Kidney epithelial cell (primary cell): ENCODE measurements at regions not wholly inside any gene's neighbourhood (a gene's known extent, or its start where the extent isn't known, plus 50 kb on each side); places are given as distances from the start of the nearest gene placed in this dataset.

Experiments used
- DNase-seq: peaks from one replicate; pipeline ENCODE4 v3.0.0-alpha.2; 2010; ENCODE audit warnings: low read depth
- H3K27me3 ChIP-seq: 2 replicates; pipeline ENCODE4 v1.6.0; 2011; ENCODE audit warnings: low read length; ENCODE audit not compliant: control insufficient read depth, insufficient read depth
- H3K36me3 ChIP-seq: 2 replicates; pipeline ENCODE4 v1.5.1; 2011; ENCODE audit warnings: low read length; ENCODE audit not compliant: control insufficient read depth, insufficient read depth
- H3K4me3 ChIP-seq: 2 replicates; pipeline ENCODE4 v1.5.1; 2011; ENCODE audit warnings: low read depth, mild to moderate bottlenecking, control low read depth, low read length
- TF ChIP-seq, protein P1 (sequence below): IDR thresholded peaks from 2 replicates; pipeline ENCODE4 v1.5.1; 2011; ENCODE audit warnings: mild to moderate bottlenecking, moderate library complexity, low read length, control low read depth, inconsistent platforms; ENCODE audit not compliant: insufficient read depth, poor library complexity, severe bottlenecking

DNA sequence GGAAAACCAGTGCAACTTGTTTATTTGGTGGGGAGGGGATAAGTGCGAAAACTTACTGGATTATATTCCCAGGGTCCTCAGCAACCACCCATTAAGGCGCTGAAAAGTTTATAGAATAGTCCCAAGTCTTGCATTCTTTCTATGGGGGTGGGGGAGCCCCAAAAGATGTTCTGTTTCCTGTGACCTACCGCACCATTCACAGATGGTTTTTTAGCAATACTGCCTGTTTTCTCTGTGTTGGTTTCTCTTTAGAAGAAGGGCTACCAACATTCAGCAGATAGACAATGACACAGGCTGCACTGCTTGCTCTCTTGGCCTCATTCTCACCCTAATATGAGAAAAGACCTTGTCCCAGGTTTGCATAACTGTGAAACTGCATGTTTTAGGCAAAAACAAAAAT, 86.5 kb downstream of the FAM76B start:
- no peaks in the 10 kb centered on the region for H3K27me3 ChIP-seq
- H3K4me3 ChIP-seq, result no peak overlapping the region
- TF ChIP-seq, protein P1, sequence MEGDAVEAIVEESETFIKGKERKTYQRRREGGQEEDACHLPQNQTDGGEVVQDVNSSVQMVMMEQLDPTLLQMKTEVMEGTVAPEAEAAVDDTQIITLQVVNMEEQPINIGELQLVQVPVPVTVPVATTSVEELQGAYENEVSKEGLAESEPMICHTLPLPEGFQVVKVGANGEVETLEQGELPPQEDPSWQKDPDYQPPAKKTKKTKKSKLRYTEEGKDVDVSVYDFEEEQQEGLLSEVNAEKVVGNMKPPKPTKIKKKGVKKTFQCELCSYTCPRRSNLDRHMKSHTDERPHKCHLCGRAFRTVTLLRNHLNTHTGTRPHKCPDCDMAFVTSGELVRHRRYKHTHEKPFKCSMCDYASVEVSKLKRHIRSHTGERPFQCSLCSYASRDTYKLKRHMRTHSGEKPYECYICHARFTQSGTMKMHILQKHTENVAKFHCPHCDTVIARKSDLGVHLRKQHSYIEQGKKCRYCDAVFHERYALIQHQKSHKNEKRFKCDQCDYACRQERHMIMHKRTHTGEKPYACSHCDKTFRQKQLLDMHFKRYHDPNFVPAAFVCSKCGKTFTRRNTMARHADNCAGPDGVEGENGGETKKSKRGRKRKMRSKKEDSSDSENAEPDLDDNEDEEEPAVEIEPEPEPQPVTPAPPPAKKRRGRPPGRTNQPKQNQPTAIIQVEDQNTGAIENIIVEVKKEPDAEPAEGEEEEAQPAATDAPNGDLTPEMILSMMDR, result no peak
- DNase-seq, result no peak
- no peaks in the 10 kb centered on the region for H3K36me3 ChIP-seq

DNA sequence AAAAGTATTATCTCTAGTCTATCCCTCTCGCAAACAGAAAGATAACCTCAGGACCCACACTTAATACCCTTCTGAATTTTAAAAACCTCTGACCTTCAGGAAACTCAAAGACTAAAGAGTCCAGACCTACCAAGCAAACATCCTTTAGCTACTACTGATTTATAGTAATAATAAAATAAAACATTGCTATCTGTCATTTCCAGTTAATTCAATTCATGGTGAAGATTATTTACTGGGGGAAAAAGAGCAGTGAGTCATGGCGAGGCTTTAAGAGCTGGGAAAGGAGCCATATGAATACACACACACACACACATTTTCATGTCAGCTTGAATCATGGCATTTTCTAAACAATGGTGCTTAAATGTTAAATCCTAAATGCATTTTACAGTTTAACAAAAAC, 87.1 kb downstream of the FAM76B start:
- TF ChIP-seq, protein P1, result no peak
- Histone ChIP-seq H3K36me3 (no peaks in the 10 kb centered on the region), H3K27me3 (no peaks in the 10 kb centered on the region), H3K4me3 (no peak overlapping the region)
- DNase-seq, result no peak

DNA sequence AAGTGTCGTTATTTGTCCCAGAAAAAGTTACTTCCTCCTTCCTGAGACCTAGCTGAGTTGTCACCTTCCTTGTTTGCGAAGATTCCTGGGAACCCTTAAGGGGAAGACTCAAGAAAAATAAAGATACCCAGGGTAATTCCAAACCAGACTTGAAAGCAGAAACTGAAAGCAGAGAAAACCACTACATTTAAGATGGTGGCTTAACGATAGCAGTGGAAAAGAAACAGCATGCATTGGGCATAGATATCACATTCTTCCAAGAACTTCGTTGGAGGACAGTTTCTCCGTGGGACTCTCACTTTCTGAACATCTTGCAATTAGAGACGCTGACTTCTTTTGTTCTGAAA, 89.1 kb downstream of the FAM76B start:
- TF ChIP-seq, protein P1, result no peak
- DNase-seq, result no peak
- no peaks in the 10 kb centered on the region for H3K36me3 ChIP-seq
- H3K27me3 ChIP-seq, result no peaks in the 10 kb centered on the region
- no peak overlapping the region for H3K4me3 ChIP-seq

DNA sequence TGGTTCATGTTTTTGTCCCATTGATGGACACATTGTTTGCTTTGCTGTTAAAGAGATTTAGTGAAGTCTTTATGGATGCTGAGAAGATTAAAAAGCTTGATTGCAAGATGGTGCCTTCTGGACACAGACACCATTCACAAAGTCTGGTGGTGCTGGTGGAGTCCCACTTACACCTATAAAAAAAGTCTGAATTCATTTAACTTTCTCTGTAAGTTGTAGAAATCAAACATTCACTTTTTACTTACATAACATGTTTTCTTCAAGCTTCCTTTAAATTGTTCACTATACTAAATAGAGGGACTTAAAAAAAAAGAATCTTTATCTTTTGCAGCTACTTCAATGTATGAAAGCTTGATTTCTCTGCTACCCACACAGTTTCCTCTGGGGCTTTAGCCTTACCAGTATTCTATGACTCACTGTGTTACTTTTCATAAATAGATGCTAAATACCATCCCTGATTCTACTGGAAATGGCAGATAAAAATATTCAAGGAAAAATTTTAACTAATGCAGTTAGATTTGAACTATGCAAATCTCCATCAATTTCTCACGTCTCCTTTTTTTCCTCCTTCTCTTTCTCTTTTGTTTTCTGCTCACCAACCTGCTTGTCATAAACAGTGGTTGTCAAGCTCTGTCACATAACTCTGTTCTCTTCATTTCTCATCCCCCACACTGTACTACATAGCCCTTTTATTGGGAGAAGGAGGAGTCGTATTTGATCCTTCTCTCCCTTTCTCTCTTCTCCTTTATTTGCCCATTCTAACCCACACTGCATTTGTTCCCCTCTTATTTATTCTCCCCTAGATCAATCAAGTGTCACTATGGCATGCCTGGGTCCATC, 89.7 kb downstream of the FAM76B start:
- TF ChIP-seq, protein P1, result no peak
- H3K4me3 ChIP-seq, result no peak overlapping the region
- DNase-seq, result no peak

DNA sequence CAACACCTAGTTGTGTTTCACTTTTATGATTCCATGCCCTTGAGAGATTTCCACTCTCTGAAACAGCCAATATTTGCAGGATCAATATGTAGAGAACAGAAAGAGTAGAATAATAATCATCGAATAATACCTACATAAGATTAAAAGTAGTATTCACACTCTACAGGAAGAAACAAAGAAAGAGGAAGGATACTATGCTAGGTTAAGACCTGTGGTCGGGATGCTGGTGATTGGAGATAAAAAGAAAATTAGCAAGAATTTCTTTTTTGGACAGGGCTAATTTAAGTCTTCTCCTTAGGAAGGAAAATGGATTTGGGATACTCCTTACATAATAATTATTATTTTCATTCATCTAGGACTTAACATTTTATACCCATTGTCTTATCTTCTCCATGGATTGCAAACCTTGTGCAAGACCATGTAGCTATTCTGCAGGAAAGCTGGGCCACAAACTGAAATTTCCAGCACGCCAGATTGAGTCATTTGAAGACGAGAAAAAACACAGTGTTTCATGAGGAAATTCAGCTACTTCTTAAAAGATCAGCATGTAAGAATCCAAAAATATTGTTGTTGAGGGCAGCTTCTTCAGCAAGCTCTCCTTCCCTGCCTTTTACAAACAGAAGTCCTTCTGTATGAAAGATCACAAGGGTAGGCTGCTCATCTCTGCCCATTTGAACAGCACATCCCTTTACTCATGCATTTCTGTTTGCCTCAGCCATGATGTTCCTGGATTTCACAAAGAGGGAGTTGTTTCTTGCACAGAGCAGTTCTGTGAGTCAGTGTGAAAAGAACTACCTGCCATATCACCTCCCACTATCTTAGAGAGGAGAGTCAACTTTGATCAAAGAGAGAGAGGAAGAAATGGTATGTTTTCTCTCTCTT, 90.7 kb downstream of the FAM76B start:
- Histone ChIP-seq H3K27me3 (no peaks in the 10 kb centered on the region), H3K4me3 (no peak overlapping the region), H3K36me3 (no peaks in the 10 kb centered on the region)
- TF ChIP-seq, protein P1, result no peak
- no peak for DNase-seq

More for the DNA sequence above, 89.7 kb downstream of the FAM76B start:
- no peaks in the 10 kb centered on the region for H3K36me3 ChIP-seq
- H3K27me3 ChIP-seq, result no peaks in the 10 kb centered on the region
